ENCODE measurements at regions not wholly inside any gene's neighbourhood (a gene's known extent, or its start where the extent isn't known, plus 50 kb on each side); places are given as distances from the start of the nearest gene placed in this dataset.
A peak's percentile ranks its signal among the peaks of the same experiment; 100 is the strongest.

GRCh38 chr11:121722431-121723245, 269.9 kb upstream of the SORL1-AS1 start (continued):
- TF ChIP-seq ZNF570 (CRISPR knock-in tag; IDR thresholded peaks at IDR 0.05; ENCODE audit: borderline replicate concordance) (no peak), ZNF101 (CRISPR knock-in tag; IDR thresholded peaks at IDR 0.05; ENCODE audit: borderline replicate concordance, low read depth) (0 out of 2 replicates have a peak, but pooled peaks have one; percentile 51), ZNF451 (CRISPR knock-in tag; IDR thresholded peaks at IDR 0.05) (no peak), ZBTB20 (CRISPR knock-in tag; IDR thresholded peaks at IDR 0.05; ENCODE audit: borderline replicate concordance, low read depth) (peak; percentile 38; the same call in 1 of the 2 replicates), EED (CRISPR knock-in tag; IDR thresholded peaks at IDR 0.05) (no peak), ZSCAN30 (CRISPR knock-in tag; IDR thresholded peaks at IDR 0.05) (peak; percentile 74; the same call in 1 of the 2 replicates), ZNF484 (CRISPR knock-in tag; IDR thresholded peaks at IDR 0.05; ENCODE audit: borderline replicate concordance, low read depth) (no peak), HES4 (CRISPR knock-in tag; IDR thresholded peaks at IDR 0.05; ENCODE audit: borderline replicate concordance) (peak; percentile 64; the same call in 1 of the 2 replicates), POLR2AphosphoS5 (IDR thresholded peaks at IDR 0.05; ENCODE audit: low read depth, low read length) (no peak), ATF7-NPFF (CRISPR knock-in tag; IDR thresholded peaks at IDR 0.05; ENCODE audit: low read depth) (peak; percentile 79), SMAD3 (CRISPR knock-in tag; IDR thresholded peaks at IDR 0.05) (peak; percentile 84), ZHX1 (CRISPR knock-in tag; IDR thresholded peaks at IDR 0.05; ENCODE audit: low read depth) (peak; percentile 78), U2AF2 (IDR thresholded peaks at IDR 0.05; ENCODE audit: low read depth, low read length) (no peak), ZNF383 (CRISPR knock-in tag; IDR thresholded peaks at IDR 0.05; ENCODE audit: borderline replicate concordance) (no peak), IRF2 (CRISPR knock-in tag; IDR thresholded peaks at IDR 0.05) (peak; percentile 61; the same call in 1 of the 2 replicates), E2F1 (CRISPR knock-in tag; IDR thresholded peaks at IDR 0.05) (no peak), RNF2 (conservative IDR thresholded peaks at IDR 0.05; ENCODE audit: low read depth) (0 out of 2 replicates have a peak, but pooled peaks have one; percentile 66), ZNF558 (CRISPR knock-in tag; IDR thresholded peaks at IDR 0.05; ENCODE audit: borderline replicate concordance) (peak; percentile 16; the same call in 1 of the 2 replicates), MLX (CRISPR knock-in tag; IDR thresholded peaks at IDR 0.05) (peak; percentile 86), E2F5 (CRISPR knock-in tag; conservative IDR thresholded peaks at IDR 0.05) (peak; percentile 58; the same call in 1 of the 2 replicates), MAZ (IDR thresholded peaks at IDR 0.05; ENCODE audit: borderline replicate concordance, low read depth, low read length) (no peak), MAZ (CRISPR knock-in tag; IDR thresholded peaks at IDR 0.05; ENCODE audit: low read depth) (peak; percentile 54; the same call in 1 of the 2 replicates), HOXA7 (CRISPR knock-in tag; IDR thresholded peaks at IDR 0.05) (no peak), ZNF784 (CRISPR knock-in tag; IDR thresholded peaks at IDR 0.05; ENCODE audit: borderline replicate concordance) (no peak)

All from HepG2 (cell line).